NCI-H2227 treated with DMSO at 0.1 percent for 48 hours (cell line): ENCODE measurements at regions not wholly inside any gene's neighbourhood (a gene's known extent, or its start where the extent isn't known, plus 50 kb on each side); places are given as distances from the start of the nearest gene placed in this dataset.
"Not testable (repeated sequence)": the region's sequence is repeated elsewhere in the genome, so short reads cannot be mapped to it uniquely, and the experiment has no call there.

ENCODE experiments used
- DNase-seq: peaks from one replicate; lab custom pipeline; 2025; lab: John Stamatoyannopoulos, UW

DNA sequence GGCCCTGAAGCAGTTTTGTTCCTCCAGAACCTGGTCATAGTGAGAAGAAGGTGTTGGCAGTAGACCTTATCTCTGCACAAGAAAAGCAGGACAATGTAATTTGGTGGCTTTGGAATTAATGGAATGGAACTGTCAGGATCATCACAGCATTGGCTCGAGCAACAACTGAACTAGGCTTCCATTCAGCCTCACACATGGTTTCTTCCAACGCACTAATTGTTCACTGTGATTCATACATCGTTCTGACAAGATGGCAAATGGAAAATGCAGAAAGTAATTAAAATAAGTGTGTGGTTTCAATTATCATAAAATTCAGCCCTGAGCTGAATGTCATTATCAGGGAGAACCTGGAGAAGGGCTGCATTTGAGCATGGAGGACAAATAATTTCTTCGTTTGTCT, 80.6 kb downstream of the MFSD1 start:
- DNase-seq = no peak

- DNase-seq = no peak
These were observed 94.9 kb downstream of the MFSD1 start for GRCh38 chr3:158896729-158897128.

- DNase-seq = no peak
These were observed 104.9 kb downstream of the MFSD1 start for GRCh38 chr3:158906749-158907148.

- no peak for DNase-seq
These were observed 106.4 kb downstream of the MFSD1 start for GRCh38 chr3:158908187-158908734.

- DNase-seq = no peak
These were observed 108.0 kb downstream of the MFSD1 start for GRCh38 chr3:158909870-158910269.

DNA sequence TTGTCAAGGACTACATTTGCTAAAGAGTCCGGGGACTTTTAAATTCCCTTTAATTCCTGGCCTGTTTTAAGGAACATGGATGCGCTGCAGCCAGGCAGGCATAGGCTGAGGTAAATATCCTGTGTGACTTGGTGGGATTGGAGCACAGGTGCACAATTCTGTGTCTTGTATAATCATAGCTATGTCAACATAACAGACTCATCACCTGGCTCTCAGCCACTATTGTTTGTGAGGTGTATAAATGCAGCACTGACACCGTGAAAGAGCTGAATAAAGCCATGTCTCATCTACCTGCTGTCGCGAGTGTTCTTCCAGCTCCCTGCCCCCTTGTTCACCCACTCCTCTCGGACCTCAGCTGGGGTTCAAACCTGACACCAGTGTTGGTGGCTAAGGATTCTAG, 109.7 kb downstream of the MFSD1 start:
- DNase-seq = no peak

DNA sequence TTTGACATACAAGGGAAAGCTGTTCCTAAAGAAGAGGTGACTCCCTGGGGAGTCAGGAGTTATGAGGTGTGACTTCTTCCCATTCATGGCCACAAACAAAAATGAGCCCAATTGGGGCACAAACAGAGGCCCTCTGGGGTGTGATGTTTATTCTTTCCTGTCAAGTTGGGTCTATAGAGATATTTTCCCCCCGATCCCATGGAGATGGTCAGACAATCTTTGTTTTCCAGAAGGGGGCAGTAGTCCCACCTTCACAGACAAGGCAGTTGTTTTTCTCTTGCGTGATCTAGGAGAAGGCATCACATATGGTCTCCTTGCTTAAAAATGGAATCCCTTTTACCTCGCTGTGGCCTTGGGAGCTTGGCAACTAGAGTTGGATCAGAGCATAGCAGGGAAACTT, 110.3 kb downstream of the MFSD1 start:
- DNase-seq = no peak

GRCh38 chr3:158912621-158913020, 110.8 kb downstream of the MFSD1 start:
- no peak for DNase-seq

DNA sequence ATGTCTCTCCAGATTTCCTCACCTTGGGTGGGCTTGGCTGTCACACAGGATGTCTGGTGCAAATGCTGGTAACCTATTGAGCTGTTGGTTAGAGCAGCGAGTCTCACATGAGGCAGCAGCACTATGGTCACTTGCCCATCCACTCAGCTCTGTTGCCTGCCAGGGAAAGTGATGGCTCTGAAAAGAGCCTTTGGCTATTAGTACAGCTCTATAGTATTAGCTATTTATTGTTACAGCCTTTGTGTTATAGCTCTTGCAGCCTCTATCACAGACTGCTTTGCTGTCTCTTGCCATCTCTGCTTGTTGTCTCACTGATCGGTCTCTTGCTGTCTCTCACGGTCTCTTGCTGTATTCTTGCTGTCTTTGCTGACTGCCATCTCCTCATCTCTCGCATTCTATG, 114.3 kb downstream of the MFSD1 start:
- no peak for DNase-seq

DNA sequence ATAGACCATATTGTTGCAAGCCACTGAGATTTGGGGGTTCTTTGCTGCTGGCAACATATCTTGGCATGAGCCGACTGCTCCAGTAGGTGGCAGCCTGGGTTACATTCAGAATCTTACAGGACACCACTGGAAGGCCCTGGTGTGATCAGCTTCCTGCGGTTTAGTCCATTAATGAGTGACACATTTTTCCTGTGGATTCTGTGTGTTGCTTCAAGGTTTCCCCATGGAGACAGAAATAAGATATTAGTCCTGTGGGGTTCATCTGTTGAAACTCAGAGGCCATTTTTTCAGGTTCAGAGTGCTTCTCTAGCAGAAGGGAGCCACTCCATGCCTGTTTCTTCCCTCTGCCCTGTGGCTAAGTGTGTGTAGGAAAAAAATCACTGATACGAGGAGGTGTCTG, 116.2 kb downstream of the MFSD1 start:
- peak; percentile 29 for DNase-seq

GRCh38 chr3:158918451-158918850, 116.6 kb downstream of the MFSD1 start:
- DNase-seq = no peak

- no peak for DNase-seq
These were observed 118.5 kb downstream of the MFSD1 start for GRCh38 chr3:158920371-158920770.

DNA sequence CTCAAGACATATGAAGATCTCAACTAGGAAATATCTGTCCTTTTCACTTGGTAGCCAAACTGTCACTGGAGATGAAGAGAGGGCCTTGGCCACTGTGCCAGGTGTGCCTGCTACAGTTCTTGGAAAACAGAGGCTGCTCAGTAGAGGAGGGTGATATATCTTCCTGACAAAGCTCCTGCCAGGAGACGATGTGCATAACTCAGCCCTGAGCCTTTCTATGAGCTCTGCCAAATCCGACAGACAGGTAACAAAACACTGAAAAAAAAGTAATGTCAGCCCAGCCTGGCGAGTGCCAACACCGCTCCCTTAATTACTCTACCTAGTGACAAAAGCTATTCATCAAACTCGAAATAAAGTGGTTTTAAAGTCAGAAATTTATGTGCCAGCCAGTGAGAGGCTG, 123.2 kb downstream of the MFSD1 start:
- DNase-seq = no peak

DNA sequence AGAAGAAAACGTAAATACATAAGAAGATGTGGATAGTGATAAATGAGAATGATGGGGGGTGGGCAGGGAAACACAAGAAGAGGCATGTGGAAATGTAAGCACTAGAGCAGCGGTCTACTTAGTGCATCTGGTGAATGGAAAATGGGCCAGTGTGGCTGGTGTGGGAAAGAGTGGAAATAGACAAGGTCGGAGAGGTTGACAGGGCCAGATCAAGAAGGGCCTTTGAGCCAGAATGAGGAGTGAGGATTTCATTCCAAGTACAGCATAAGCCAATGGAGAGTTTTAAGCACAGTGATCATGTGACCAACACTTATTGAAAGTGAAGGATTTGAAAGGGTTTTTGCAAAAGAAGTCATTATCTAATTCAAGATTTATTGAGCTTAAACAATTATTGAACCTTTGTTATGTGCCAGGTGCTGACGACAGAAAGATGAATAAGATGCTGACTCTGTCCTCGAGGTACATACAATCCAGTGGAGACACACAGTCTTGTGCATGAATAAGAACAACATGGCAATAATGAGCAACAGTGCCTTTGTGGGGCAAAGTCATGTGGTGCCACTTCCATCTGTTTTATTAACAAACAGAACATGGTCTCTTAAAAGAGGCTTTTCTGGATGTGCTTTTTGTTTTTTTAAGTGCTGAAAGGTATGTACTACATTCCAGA, 124.1 kb downstream of the MFSD1 start:
- DNase-seq = no peak

DNA sequence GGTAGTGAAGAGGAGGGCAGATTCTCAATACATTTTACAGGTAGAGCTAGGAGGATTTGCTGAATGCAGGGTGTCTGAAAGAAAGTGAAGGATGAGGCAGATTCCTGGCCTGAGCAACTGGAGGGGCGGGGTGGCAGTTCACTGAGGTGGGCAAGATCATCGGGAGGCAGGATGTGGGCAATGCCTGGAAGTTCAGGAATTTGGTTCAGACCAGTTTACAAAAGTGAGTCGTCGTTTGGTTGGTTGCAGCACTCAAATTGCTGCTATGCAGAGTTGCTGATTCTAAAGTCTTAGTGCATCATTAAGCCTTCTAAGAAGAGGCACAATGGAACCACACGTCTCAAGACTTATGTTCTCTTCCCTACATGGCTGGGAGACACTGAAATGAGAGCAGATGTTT, 134.0 kb downstream of the MFSD1 start:
- DNase-seq = no peak

GRCh38 chr3:158936530-158937113, 134.8 kb downstream of the MFSD1 start:
- no peak for DNase-seq

- no peak for DNase-seq
These were observed 148.5 kb downstream of the MFSD1 start for GRCh38 chr3:158950178-158950901.

DNA sequence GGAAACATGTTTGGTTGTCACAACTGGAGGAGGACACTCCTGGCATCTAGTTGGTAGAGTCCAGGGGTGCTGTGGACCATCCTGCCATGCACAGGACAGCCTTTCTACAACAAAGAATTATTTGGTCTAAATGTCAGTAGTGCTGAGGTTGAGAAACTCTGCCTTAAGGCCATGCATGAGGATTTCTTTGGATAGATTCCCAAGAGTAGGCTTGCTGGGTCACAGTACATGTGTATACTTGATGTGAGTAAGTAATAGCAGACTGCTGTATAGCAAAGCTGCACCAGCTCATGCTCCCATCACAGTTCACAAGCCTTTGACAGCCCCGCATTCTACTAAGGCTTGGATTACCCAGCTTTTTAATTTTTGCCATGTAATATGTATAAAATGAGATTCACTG, 151.3 kb downstream of the MFSD1 start:
- DNase-seq = no peak

GRCh38 chr3:158954420-158954819, 152.6 kb downstream of the MFSD1 start:
- DNase-seq = no peak

GRCh38 chr3:158957777-158958176, 155.9 kb downstream of the MFSD1 start:
- DNase-seq = not testable (repeated sequence)

DNA sequence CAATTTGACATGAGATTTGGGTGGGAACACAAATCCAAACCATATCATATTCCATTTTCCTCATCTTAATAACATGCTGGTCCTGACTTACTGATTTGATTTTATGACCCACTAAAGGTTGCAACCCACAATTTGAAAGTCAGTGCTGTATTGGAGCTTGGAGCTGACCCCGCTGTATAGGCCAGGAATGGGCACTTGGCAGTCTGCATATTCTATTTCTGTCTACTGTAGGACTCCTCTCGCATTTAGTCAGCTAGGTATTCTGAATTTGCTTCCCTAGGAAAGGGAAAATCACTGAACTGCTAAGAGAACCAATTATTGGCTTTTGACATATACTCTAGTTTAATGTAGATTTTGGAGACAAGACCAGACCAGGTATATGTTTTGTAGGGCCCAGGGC, 157.0 kb downstream of the MFSD1 start:
- DNase-seq = no peak

DNA sequence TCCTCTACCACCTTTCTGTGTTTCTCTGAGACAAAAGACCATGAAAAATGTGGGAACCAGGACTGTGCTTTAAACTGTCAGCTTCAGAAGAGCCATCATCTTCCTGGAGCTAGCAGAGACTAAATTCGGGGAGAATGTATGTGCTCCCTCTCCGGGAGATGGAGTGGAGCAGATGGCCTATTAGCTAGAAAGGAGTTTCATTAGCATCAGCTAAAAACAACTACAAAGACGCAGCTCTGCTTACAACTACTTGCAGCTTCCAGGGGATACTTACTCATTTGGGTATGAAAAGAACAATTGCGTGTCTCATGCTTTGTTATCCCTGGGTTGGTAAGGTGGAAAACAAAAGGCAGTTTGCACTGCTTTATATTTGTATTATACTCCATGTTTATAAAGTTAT, 159.6 kb downstream of the MFSD1 start:
- DNase-seq = no peak

DNA sequence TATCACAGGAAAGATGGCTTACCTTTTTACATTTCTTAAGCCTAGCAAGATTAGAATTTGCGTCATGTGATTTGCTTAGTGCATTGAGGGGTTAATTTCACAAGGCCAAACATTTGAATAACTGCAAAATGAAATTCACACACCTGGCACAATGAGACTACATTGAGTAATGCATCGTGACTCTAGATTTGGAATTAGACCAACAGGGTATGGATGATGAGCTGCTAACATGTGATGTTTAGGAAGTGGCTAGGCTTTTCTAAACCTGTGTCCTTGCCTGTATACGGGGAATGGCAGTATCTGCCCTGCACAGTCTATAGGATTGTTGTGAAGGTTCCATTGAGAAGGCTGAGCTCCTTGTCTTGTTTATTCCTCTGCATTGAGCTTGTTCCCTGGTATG, 160.1 kb downstream of the MFSD1 start:
- DNase-seq = no peak
